ENCODE measurements at regions not wholly inside any gene's neighbourhood (a gene's known extent, or its start where the extent isn't known, plus 50 kb on each side); places are given as distances from the start of the nearest gene placed in this dataset.

GRCh38 chrX:40880712-40881111 is 145.4 kb upstream of the MED14 start:
- TF ChIP-seq POLR2AphosphoS5 (IDR thresholded peaks at IDR 0.05) = no peak
- TF ChIP-seq POLR2A (IDR thresholded peaks at IDR 0.05) = no peak
- TF ChIP-seq EP300 (IDR thresholded peaks at IDR 0.05) = no peak
- TF ChIP-seq CTCF (IDR thresholded peaks at IDR 0.05) = no peak

Measured in upper lobe of left lung (tissue), 4 donors.